Gastroesophageal sphincter (tissue), 4 donors: ENCODE measurements at regions not wholly inside any gene's neighbourhood (a gene's known extent, or its start where the extent isn't known, plus 50 kb on each side); places are given as distances from the start of the nearest gene placed in this dataset.
"Not testable (repeated sequence)": the region's sequence is repeated elsewhere in the genome, so short reads cannot be mapped to it uniquely, and the experiment has no call there.

ENCODE experiments used
- ATAC-seq: fragments of 150-250 bp; one replicate; pipeline ENCODE4 v1.9.1; 2016; ENCODE audit warnings: mild to moderate bottlenecking, moderate library complexity
- H3K27ac ChIP-seq, 4 donors: fragments of 200-600 bp; sonication (generic) in 3 of 4; 1 replicate in 3 of 4; 2 replicates in 1 of 4; pipeline ENCODE4 v1.5.1; 2016 to 2019
- H3K27me3 ChIP-seq: fragments of 200-600 bp; sonication (generic); one replicate; pipeline ENCODE4 v1.5.1; 2019
- H3K36me3 ChIP-seq, 2 donors: fragments of 200-600 bp; sonication (generic); one replicate each; pipeline ENCODE4 v1.5.1; 2019; ENCODE audit warnings: control low read depth in 1 of 2
- H3K4me1 ChIP-seq, 3 donors: fragments of 200-600 bp; sonication (generic); 1 replicate in 2 of 3; 2 replicates in 1 of 3; pipeline ENCODE4 v1.5.1; 2016 to 2019; ENCODE audit warnings: control low read depth in 2 of 3
- H3K4me3 ChIP-seq, 2 donors: fragments of 200-600 bp; sonication (generic); one replicate each; pipeline ENCODE4 v1.5.1; 2019; ENCODE audit warnings: mild to moderate bottlenecking in 1 of 2, moderate library complexity in 1 of 2
- H3K9me3 ChIP-seq, 3 donors: fragments of 200-600 bp; sonication (generic); one replicate each; pipeline ENCODE4 v1.5.1; 2017 to 2019; ENCODE audit warnings: control low read depth in 2 of 3
- EP300 ChIP-seq: sonication (generic); formaldehyde crosslinking; IDR thresholded peaks from one replicate; pipeline ENCODE4 v1.6.1; 2017; ENCODE audit warnings: antibody characterized with exemption, mild to moderate bottlenecking
- POLR2A ChIP-seq, 2 donors: fragments of 450-650 bp; IDR thresholded peaks; one replicate each; pipeline ENCODE4 v1.6.1; 2017; ENCODE audit warnings: antibody characterized with exemption in 2 of 2, mild to moderate bottlenecking in 2 of 2, moderate library complexity in 1 of 2
- POLR2AphosphoS5 ChIP-seq: sonication (generic); formaldehyde crosslinking; IDR thresholded peaks from one replicate; pipeline ENCODE4 v1.6.1; 2017; ENCODE audit warnings: antibody characterized with exemption
- WGBS, 2 donors: methylation state at CpG; one replicate each; pipeline ENCODE4 v1.1.5; 2018; ENCODE audit warnings: low coverage in 1 of 2; 5-methylcytosine and 5-hydroxymethylcytosine counted together
- TF ChIP-seq, protein P1 (sequence below), 4 experiments: fragments of 200-600 bp in 2 of 4; fragments of 450-650 bp in 2 of 4; sonication (generic) in 1 of 4; IDR thresholded peaks; one replicate each; pipeline ENCODE4 v1.5.1; 2017 to 2019; ENCODE audit warnings: antibody characterized with exemption in 4 of 4, mild to moderate bottlenecking in 2 of 4, moderate library complexity in 2 of 4

DNA sequence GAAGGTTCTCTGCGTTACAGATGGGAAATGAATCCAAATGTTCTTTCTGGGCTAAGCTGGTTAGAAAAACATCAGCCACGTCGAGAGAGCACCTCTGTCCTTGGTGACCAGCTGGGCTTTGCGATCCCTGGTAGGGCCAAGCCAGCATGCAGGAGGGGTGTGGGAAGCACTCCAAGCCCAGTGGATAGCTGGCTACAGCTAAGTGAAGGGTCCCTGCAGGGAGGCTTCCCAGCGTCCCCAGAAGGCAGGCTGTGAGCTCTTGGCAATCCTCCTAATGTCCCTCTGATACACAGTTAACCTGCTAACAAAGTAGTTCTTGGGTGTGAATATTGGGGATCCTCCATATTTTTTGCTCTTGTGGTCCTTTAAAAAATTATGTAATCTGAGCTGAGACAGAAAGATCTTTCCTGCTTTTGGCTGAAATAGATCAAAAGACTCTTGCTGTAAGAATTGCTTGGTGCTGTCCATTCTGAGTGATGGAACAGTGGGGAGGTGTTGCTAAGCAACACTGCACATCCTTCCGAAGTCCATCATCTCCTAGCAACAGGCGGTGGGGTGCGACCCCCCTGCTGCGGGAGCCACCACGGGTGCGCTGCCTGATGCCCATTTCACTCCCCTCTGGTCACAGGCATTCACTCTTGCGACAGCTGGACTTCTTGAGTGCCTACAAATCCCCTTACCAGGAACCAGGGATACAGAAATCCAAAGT lies 88.5 kb upstream of the UXS1 start:
- no peak for TF ChIP-seq POLR2A (IDR thresholded peaks at IDR 0.05)
- no peak for TF ChIP-seq POLR2AphosphoS5
- TF ChIP-seq, protein P1, sequence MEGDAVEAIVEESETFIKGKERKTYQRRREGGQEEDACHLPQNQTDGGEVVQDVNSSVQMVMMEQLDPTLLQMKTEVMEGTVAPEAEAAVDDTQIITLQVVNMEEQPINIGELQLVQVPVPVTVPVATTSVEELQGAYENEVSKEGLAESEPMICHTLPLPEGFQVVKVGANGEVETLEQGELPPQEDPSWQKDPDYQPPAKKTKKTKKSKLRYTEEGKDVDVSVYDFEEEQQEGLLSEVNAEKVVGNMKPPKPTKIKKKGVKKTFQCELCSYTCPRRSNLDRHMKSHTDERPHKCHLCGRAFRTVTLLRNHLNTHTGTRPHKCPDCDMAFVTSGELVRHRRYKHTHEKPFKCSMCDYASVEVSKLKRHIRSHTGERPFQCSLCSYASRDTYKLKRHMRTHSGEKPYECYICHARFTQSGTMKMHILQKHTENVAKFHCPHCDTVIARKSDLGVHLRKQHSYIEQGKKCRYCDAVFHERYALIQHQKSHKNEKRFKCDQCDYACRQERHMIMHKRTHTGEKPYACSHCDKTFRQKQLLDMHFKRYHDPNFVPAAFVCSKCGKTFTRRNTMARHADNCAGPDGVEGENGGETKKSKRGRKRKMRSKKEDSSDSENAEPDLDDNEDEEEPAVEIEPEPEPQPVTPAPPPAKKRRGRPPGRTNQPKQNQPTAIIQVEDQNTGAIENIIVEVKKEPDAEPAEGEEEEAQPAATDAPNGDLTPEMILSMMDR (IDR thresholded peaks at IDR 0.05): no peak
- no peak for TF ChIP-seq EP300
- Histone ChIP-seq H3K4me1 (no peaks in the 10 kb centered on the region), H3K9me3 (no peaks in the 10 kb centered on the region), H3K27ac (no peak overlapping the region), H3K36me3 (no peaks in the 10 kb centered on the region), H3K27me3 (peaks cover 5% of the 10 kb centered on the region), H3K4me3 (no peak overlapping the region)
- 54 to 60% methylated on average over 1 to 7 of the region's 12 CpGs for WGBS, 2 donors
- ATAC-seq: no peak

DNA sequence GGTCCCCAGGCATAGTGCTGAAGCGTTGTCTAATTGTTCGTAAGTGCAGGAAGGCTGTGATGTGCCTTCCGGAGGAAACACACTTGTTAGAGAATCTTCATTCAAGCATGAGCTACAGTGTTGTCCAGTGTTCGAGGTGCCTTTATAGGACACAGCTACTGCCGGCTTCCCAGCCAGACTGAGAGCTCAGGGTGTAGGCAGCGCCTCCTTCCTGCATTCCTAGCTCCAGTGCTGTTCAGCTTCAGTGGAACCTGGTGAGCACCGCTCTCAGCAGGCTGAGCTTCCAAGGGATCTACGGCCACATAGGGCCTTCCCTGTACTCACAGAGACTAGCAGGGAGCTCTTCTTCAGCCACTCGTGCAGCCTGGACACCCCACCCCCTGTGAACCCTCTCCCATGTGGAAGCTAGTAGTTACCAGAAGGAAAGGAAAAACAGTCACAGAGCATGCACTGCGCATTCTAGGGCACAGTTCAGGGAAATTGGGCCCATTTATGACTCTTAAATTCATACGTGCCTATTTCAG lies 87.9 kb upstream of the UXS1 start:
- 40 to 76% methylated on average over 1 to 3 of the region's 11 CpGs for WGBS, 2 donors
- not testable (repeated sequence) for H3K9me3 ChIP-seq, ATAC-seq, H3K27me3 ChIP-seq, H3K36me3 ChIP-seq, H3K4me1 ChIP-seq, H3K27ac ChIP-seq, H3K4me3 ChIP-seq

DNA sequence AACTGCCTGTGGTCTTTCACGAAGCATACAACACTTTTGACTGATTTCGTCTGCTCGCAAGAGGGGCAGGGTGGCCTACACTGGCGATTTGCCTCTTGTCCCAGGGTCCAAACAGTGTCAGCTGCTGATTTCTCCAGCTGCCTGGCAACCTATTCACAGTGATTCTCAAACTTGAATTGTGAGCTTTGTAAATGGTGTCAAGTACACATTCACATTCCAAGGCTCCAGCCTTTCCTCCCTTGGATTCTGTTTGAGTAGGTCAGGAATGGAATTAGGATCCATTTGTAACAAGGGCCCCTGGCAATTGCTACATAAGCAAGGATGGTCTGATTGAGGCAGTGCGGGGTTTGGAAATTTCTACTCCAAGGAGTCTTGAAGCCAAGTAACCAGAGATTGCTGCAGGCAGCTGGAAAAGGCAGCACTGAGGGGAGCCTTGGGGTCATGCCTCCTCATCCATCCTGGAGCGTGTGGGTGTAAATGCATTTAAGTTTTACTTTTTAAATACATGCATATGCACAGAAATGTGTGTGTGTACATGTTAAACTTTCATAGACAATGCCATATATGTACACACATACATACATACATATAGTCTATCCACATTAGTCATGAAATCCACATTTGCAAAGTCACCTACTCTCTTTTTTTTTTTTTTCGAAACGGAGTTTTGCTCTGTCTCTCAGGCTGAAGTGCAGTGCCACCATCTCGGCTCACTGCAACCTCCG lies 86.8 kb upstream of the UXS1 start:
- Histone ChIP-seq H3K27me3 (peaks cover 5% of the 10 kb centered on the region), H3K36me3 (no peaks in the 10 kb centered on the region), H3K4me1 (no peaks in the 10 kb centered on the region), H3K9me3 (no peaks in the 10 kb centered on the region), H3K4me3 (no peak overlapping the region), H3K27ac (no peak overlapping the region)
- no peak for ATAC-seq
- WGBS, 2 donors: 61 to 62% methylated on average over 9 of the region's 10 CpGs
- TF ChIP-seq, protein P1 (IDR thresholded peaks at IDR 0.05): no peak
- TF ChIP-seq EP300: no peak
- no peak for TF ChIP-seq POLR2AphosphoS5
- no peak for TF ChIP-seq POLR2A (IDR thresholded peaks at IDR 0.05)

DNA sequence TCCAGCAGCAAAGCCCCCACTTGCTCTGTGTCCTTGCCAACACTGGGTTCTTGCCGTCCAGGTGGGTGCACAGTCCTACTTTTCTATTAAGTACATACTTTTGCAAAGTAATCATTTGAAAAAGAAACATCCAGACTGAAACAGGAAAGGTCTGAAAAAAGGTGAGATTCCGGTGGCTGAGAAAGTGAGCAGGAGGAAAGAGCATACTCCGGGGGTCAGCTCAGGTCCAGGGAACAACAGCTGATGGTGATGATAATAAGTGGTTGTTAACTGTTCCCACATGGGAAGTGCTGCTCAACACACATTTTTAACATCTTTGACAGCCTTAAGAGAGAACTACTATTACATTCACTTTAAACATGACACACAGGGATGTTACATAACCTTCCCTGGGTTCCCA lies 86.1 kb upstream of the UXS1 start:
- Histone ChIP-seq H3K4me3 (no peak overlapping the region), H3K36me3 (no peaks in the 10 kb centered on the region), H3K4me1 (no peaks in the 10 kb centered on the region), H3K9me3 (no peaks in the 10 kb centered on the region), H3K27ac (no peak overlapping the region), H3K27me3 (peaks cover 5% of the 10 kb centered on the region)
- WGBS, 2 donors: 31 to 38% methylated on average over 2 to 3 of the region's 3 CpGs
- TF ChIP-seq, protein P1 (IDR thresholded peaks at IDR 0.05): no peak
- TF ChIP-seq POLR2A (IDR thresholded peaks at IDR 0.05) (no peak), EP300 (no peak), POLR2AphosphoS5 (no peak)
- no peak for ATAC-seq

DNA sequence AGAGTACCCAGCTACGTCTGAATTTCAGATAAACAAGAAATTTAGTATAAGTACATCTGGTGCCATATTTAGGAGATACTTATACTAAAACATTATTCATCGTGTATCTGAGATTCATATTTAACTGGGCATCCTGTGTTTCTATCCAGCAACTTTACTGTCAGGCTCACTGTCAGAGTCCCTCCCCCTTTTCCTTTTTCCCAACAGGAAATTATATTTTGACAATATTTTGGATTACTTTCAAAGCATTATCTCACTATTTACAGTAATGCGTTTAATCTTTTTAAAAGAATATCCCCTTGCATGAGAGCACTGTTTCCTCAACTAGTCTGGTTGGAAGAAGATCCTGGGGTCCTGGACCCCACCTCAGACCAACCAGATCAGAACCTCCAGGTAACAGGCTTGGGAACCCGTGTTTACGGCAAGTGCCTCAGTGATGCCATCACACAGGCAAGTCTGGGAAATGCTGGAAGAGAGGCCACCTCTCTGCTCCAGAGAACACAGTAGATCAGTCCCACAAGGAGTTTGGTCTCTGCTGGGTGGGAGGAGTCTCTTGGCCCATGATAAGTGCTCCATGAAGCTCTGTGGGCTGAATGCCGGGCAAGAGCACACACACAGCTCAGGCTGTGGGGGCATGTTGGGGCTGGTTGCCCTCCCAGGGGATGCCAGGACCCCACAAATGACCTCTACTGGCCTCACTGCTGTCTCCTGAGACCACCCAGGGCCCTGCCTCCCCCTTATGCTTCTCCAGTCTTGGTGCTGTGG lies 84.2 kb upstream of the UXS1 start:
- Histone ChIP-seq H3K27me3 (peaks cover 5% of the 10 kb centered on the region), H3K36me3 (no peaks in the 10 kb centered on the region), H3K27ac (no peak overlapping the region), H3K9me3 (no peaks in the 10 kb centered on the region), H3K4me3 (no peak overlapping the region), H3K4me1 (no peaks in the 10 kb centered on the region)
- no peak for ATAC-seq
- no peak for TF ChIP-seq POLR2A (IDR thresholded peaks at IDR 0.05)
- no peak for TF ChIP-seq POLR2AphosphoS5
- TF ChIP-seq, protein P1 (IDR thresholded peaks at IDR 0.05): no peak
- no peak for TF ChIP-seq EP300
- 30 to 40% methylated on average over 3 of the region's 6 CpGs for WGBS, 2 donors
